GM23338 (cell line): ENCODE measurements at regions not wholly inside any gene's neighbourhood (a gene's known extent, or its start where the extent isn't known, plus 50 kb on each side); places are given as distances from the start of the nearest gene placed in this dataset.

Experiments used
- ZNF331 ChIP-seq: fragments of 250-450 bp; sonication (Bioruptor Pico); IDR thresholded peaks from 2 replicates; pipeline ENCODE4 v1.5.0; 2020; ENCODE audit warnings: low read depth, mild to moderate bottlenecking, moderate library complexity
- TF ChIP-seq, protein P1 (sequence below), 2 experiments: fragments of 200-600 bp in 1 of 2; sonication (generic) in 1 of 2; conservative IDR thresholded peaks; 2 replicates each; pipeline versions ENCODE4 v1.5.1 to v1.6.1; 2016 to 2017; ENCODE audit warnings: antibody characterized with exemption in 2 of 2, low read depth in 2 of 2, mild to moderate bottlenecking in 2 of 2, moderate library complexity in 1 of 2

DNA sequence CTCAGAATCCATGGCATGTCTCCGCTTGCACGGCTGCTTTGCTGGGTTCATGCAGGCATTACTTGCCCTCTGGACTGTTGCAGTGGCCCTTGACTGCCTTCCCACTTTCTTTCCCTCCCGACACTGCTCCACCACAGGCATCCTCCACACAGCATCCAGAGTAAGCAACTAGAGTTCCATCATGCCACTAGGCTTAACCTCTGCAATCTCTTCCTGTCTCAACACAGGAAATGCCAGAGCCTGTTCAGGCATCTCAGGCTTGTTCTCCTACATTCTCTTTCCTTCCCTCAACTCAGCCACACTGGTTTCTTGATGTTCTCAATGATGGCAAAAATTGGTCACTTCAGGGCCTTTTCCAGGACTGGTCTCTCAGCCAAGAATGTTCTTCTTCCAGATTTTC, 284.5 kb upstream of the KLF6 start:
- no peak for TF ChIP-seq ZNF331
- TF ChIP-seq, protein P1, sequence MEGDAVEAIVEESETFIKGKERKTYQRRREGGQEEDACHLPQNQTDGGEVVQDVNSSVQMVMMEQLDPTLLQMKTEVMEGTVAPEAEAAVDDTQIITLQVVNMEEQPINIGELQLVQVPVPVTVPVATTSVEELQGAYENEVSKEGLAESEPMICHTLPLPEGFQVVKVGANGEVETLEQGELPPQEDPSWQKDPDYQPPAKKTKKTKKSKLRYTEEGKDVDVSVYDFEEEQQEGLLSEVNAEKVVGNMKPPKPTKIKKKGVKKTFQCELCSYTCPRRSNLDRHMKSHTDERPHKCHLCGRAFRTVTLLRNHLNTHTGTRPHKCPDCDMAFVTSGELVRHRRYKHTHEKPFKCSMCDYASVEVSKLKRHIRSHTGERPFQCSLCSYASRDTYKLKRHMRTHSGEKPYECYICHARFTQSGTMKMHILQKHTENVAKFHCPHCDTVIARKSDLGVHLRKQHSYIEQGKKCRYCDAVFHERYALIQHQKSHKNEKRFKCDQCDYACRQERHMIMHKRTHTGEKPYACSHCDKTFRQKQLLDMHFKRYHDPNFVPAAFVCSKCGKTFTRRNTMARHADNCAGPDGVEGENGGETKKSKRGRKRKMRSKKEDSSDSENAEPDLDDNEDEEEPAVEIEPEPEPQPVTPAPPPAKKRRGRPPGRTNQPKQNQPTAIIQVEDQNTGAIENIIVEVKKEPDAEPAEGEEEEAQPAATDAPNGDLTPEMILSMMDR (conservative IDR thresholded peaks at IDR 0.05; ENCODE audit: low read depth in 2 of 2): no peak
